Tibial nerve (tissue), 4 donors: ENCODE measurements at regions not wholly inside any gene's neighbourhood (a gene's known extent, or its start where the extent isn't known, plus 50 kb on each side); places are given as distances from the start of the nearest gene placed in this dataset.

Source experiments
- CTCF ChIP-seq, 5 experiments: fragments of 200-600 bp in 3 of 5; fragments of 450-650 bp in 2 of 5; sonication (generic) in 3 of 5; IDR thresholded peaks; one replicate each; pipeline ENCODE4 v1.5.1; 2016 to 2019; ENCODE audit warnings: antibody characterized with exemption in 5 of 5, mild to moderate bottlenecking in 3 of 5, moderate library complexity in 2 of 5
- EP300 ChIP-seq, 2 donors: sonication (generic); formaldehyde crosslinking; IDR thresholded peaks; one replicate each; pipeline ENCODE4 v1.6.1; 2017; ENCODE audit warnings: antibody characterized with exemption in 2 of 2, mild to moderate bottlenecking in 1 of 2
- POLR2A ChIP-seq, 2 donors: fragments of 450-650 bp; IDR thresholded peaks; one replicate each; pipeline ENCODE4 v1.6.1; 2017; ENCODE audit warnings: antibody characterized with exemption in 2 of 2, mild to moderate bottlenecking in 2 of 2, moderate library complexity in 2 of 2

GRCh38 chr6:19734061-19734460 is 103.1 kb upstream of the ID4 start:
- no peak for TF ChIP-seq CTCF (IDR thresholded peaks at IDR 0.05)
- TF ChIP-seq POLR2A (IDR thresholded peaks at IDR 0.05): no peak
- no peak for TF ChIP-seq EP300 (IDR thresholded peaks at IDR 0.05)
